ENCODE measurements at regions not wholly inside any gene's neighbourhood (a gene's known extent, or its start where the extent isn't known, plus 50 kb on each side); places are given as distances from the start of the nearest gene placed in this dataset.
A peak's percentile ranks its signal among the peaks of the same experiment; 100 is the strongest.
"Not testable (repeated sequence)": the region's sequence is repeated elsewhere in the genome, so short reads cannot be mapped to it uniquely, and the experiment has no call there.

DNA sequence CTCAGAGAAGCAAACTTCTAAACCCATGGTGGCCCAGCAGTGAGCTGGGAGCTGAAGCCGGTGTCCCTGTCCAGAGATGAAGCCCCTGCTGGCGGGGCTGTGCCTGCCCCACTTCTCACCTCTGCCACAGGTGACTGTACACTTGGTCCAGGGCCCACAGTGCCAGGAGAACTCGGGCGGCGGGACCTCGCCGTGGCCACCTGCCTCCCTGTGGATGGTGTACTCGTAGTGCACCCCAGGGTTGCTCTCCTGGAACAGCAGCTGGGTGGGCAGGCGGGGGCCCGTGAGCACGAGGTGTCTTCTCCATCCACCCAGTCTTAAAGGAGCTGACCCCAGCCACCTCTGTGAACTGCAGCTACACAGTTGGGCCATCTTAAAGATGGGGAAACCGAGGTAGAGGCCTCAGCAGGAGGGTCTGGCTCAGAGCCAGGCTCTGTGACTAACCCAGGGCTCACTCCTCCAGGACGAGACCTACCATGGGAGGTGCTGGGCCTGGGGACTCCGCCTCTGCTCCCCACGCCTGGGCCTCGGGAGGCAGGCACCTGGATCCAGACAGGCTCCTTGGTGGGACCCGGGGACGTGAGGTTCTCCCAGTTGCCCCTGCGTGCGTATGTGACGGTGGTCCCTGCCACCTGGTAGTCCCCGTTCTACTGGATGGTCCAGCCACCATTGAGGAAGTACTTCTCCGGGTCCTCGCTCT lies 113.1 kb upstream of the AKAP13 start:
- DNase-seq = not testable (repeated sequence)

- no peak for DNase-seq
Observed at GRCh38 chr15:85274315-85275050, 105.9 kb upstream of the AKAP13 start.

DNA sequence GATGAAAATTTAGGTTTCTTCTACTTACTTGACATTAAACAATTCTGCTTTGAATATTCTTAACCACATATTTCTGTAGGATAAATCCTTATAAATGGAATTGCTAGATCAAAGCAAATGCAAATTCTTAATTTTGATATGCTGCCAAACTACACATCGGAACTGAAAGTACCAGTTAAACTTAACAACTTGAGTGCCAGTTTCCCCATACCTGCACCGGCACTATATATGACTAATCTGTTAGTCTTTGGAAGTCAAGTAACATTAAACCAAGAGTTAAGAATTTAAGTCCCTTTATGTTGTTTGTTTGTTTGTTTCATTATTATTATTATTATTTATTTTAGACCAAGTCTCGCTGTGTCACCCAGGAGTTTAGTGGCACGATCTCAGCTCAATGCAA lies 103.9 kb upstream of the AKAP13 start:
- no peak for DNase-seq

GRCh38 chr15:85276921-85277320 lies 103.5 kb upstream of the AKAP13 start:
- DNase-seq = no peak

DNA sequence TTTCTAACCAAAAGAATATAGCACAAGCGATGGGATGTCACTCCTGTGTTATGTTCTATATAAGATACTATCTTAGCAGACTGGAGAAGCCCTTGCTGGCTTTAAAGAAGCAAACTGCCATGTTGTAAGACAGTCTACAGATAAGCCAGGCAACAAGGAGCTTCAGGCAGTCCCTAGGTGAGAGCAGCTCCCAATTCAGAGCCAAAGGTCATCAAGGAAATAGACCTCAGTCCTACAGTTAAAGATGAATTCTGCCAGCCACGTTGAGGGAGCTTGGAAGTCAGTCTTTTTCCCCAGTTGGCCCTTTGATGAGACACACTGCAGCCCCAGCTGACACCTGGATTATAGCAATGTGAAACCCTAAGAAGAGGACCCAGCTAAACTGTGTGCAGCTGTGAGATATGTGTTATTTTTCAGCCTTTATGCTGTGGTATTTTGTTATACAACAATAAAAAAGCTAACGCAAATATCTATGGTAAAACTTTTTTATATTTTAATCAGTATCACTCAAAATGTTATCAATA lies 102.5 kb upstream of the AKAP13 start:
- DNase-seq = no peak

DNA sequence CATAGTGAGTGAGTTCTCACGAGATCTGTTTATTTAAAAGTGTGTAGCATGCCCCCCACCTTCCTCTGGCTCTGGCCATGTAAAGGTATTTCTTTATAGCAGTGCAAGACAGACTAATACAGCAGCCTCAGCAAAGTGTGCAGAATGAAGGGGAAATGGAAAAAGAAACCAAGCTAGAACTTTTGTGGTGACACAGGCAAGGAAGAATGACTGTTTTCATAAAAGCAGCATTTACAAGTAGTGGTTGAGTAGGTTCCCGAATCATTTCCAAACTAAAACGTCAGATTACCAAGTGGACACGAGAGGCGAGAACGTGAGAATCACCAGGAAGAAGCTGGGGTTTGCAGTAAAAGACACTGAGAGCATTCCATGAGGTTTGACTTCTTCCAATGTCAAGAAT lies 100.2 kb upstream of the AKAP13 start:
- no peak for DNase-seq

GRCh38 chr15:85281293-85281882 lies 99.0 kb upstream of the AKAP13 start:
- DNase-seq = no peak

DNA sequence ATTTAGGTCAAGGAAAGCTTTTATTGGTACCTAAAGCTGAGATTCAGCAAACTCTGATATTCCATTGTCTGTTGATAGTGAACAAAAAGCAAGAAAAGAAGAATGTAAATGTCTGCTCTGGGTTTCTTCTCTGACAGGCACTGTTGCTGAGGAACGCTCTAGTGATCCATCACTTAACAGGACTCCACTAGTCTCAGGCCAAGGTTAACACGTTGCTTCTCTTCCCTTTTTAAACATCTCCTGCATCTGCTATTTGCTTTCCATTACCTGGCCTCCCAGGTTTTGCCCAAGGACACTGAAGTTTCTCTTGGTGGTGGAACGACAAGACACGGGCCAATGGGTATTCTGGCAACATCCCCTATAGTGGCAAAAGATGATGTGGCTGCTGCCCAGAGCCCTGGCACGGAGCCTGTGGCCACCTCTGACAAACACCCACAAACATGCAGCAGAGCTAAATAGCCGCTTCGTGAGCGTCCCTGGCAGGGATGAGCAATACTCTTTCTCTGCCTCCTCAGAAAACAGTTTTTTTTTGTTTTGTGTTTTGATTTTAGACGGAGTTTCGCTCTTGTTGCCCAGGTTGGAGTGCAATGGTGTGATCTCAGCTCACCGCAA lies 97.8 kb upstream of the AKAP13 start:
- no peak for DNase-seq

GRCh38 chr15:85283815-85284214 lies 96.6 kb upstream of the AKAP13 start:
- DNase-seq = not testable (repeated sequence)

DNA sequence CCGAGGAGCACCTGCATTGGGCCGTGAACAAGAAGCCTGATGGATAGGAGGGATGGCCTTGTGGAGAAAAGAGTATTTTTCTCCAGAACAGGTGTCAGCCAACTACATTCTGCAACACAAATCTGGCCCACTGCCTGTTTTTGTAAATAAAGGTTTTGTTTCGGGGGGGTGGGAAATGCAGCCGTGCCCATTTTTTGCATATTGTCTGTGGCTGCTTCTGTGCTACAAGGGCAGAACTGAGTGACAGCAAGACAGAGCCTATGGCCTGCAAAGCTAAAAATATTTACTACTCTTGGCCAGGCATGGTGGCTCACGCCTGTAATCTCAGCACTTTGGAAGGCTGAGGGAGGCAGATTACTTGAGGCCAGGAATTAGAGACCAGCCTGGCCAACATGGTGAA lies 95.9 kb upstream of the AKAP13 start:
- no peak for DNase-seq

- DNase-seq = peak; percentile 62
Observed at GRCh38 chr15:85289677-85290365, 90.6 kb upstream of the AKAP13 start.

DNA sequence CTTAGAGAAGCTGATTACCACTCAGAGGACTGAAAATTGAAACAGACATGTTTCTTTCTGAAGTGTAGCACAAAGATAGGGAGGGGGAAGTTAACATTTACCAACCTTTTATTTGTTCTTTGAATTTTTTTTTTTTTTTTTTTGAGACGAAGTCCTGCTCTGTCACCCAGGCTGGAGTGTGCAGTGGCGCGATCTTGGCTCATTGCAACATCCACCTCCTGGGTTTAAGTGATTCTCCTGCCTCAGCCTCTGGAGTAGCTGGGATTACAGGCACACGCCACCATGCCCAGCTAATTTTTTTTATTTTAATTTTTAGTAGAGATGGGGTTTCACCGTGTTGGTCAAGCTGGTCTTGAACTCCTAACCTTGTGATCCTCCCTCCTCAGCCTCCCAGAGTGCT lies 87.8 kb upstream of the AKAP13 start:
- DNase-seq = not testable (repeated sequence)

GRCh38 chr15:85296615-85297402 lies 83.6 kb upstream of the AKAP13 start:
- DNase-seq = peak; percentile 69

GRCh38 chr15:85297537-85297936 lies 82.9 kb upstream of the AKAP13 start:
- no peak for DNase-seq

DNA sequence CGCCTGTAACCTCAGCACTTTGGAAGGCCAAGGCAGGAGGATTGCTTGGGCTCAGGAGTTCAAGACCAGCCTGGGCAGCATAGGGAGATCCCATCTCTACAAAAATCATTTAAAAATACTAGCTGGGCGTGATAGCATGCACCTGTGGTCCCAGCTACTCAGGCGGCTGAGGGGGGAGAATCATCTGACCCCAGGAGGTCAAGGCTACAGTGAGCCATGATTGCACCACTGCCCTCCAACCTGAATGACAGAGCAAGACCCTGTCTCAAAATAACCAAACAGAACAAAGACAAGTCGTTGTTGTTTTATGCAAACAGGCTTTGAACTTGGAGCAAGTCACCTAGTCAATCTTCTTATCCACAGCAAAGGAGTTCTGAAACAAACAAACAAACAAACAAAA lies 82.0 kb upstream of the AKAP13 start:
- no peak for DNase-seq

- no peak for DNase-seq
Observed at GRCh38 chr15:85298941-85299340, 81.5 kb upstream of the AKAP13 start.

DNA sequence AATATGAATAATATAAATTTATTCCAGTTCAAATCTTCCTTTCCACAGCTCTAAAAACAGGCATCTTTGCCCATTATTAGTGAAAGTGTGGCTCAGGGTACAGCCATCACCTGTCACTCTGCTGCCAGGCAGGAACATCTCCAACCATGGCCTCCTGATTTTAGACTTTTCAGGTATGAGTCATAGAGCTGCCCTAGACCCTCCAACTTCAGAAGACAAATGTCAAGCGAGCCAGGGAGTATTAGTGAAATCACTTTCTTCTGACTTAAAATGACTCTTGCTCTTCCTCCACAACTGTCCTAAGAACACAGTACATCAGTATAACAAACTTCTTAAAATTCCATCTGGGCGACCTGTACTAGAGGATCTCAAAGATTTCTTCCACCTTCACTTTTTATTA lies 78.1 kb upstream of the AKAP13 start:
- no peak for DNase-seq

- no peak for DNase-seq
Observed at GRCh38 chr15:85305050-85305449, 75.4 kb upstream of the AKAP13 start.

DNA sequence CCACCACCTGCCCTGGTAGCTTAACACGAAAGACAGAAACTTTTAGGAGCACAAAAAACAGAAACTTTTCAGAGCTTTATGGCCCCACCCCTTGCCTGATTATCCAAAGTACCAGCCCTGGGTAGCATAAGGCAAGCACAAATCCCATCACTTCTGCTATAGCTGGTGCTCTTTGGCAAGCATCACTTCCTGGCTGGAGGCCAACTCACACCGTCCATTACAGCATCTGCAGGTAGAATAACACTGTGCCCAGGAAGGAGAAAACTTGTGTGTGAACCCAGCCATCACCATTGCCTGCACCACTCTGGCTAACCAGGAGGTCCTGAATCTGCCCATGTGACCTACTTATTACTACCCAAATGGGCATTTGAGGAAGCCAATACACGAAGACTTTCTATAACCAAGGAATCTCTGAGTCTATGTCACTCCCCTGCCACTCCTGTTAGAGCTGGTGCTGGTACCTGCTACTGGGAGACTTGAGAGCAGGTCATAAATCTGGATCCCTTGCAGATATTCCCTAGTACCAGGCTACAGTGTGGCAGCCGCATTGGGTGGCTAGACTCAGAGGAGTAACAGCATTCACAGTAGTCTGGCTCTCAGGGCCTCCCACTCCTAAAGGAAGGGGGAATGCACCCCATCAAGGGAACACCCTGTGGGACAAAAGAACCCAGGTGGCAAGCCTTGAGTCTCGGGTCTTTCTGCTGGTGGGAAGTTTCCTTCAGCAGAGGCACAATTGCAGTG lies 73.3 kb upstream of the AKAP13 start:
- peak; percentile 22 for DNase-seq

DNA sequence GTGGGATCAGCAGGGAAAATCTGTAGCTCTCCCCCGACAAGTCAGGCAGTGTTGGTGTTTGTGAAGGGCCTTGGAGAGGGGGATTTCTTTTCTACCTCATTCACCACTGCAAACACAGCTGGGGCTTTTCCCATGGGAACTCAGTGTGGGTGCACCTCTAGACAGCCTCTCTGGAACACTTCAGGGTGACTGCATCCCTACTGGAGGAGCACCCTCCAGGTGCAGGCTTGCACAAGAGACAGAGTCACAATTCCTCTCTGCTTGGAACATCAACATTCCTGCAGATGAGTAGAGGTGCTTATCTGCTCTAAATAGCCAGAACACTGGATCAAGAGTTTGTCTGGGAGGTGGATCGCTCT lies 72.7 kb upstream of the AKAP13 start:
- DNase-seq = no peak

DNA sequence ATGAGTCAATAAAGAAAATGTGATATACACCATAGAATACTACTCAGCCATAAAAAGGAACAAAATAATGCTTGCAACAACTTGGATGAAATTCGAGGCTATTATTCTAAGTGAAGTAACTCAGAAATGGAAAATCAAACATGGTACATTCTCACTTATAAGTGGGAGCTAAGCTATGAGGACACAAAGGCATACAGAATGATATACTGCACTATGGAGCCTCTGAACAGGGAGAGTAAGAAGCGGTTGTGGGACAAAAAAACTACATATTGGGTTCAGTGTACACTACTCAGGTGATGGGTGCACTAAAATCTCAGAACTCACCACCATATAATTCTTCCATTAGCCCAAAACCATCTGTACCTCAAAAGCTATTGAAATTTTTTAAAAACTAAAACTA lies 68.8 kb upstream of the AKAP13 start:
- DNase-seq = no peak
